ENCODE measurements at regions not wholly inside any gene's neighbourhood (a gene's known extent, or its start where the extent isn't known, plus 50 kb on each side); places are given as distances from the start of the nearest gene placed in this dataset.

- H3K4me2 ChIP-seq = no peak overlapping the region
- no peak overlapping the region for H2AFZ ChIP-seq (ENCODE audit: low read depth)
- no peak overlapping the region for H3K4me3 ChIP-seq (ENCODE audit: low read depth in 2 of 2, low read length in 1 of 2)
- H3K27ac ChIP-seq (ENCODE audit: low read depth in 2 of 2, low read length in 1 of 2) = no peak overlapping the region
- no peak overlapping the region for H3K9ac ChIP-seq
- no peaks in the 10 kb centered on the region for H4K20me1 ChIP-seq (ENCODE audit: insufficient read depth)
- no peaks in the 10 kb centered on the region for H3K4me1 ChIP-seq (ENCODE audit: control insufficient read depth in 1 of 2, insufficient read depth in 2 of 2, low read depth in 1 of 2, low read length in 1 of 2)
- H3K79me2 ChIP-seq (ENCODE audit: insufficient read depth) = no peaks in the 10 kb centered on the region
- ChIA-PET POLR2A (no interaction called here), CTCF (no interaction called here)
- H3K9me2 ChIP-seq = no peaks in the 10 kb centered on the region
- no peak for DNase-seq
- H3K36me3 ChIP-seq (replicated peaks in 1 of 2; ENCODE audit: control insufficient read depth in 1 of 2, insufficient read depth in 2 of 2, low read length in 1 of 2) = no peaks in the 10 kb centered on the region
- WGBS (ENCODE audit: low lambda C conversion rate) = 30% methylated on average over 10 of the region's 10 CpGs
- H3F3A ChIP-seq (replicated peaks; ENCODE audit: insufficient read depth) = no peaks in the 10 kb centered on the region
- H3K27me3 ChIP-seq (ENCODE audit: insufficient read depth) = no peaks in the 10 kb centered on the region
- no peak for TF ChIP-seq FOXJ3 (CRISPR knock-in tag; IDR thresholded peaks at IDR 0.05)
- TF ChIP-seq NRF1 (IDR thresholded peaks at IDR 0.05; ENCODE audit: low read depth, low read length) = no peak
- no peak for TF ChIP-seq SMC3 (IDR thresholded peaks at IDR 0.05; ENCODE audit: low read depth, low read length)
- TF ChIP-seq GABPA (IDR thresholded peaks at IDR 0.05; ENCODE audit: low read depth) = no peak
- no peak for TF ChIP-seq SIN3A (IDR thresholded peaks at IDR 0.05; ENCODE audit: borderline replicate concordance, low read depth, low read length)
- no peak for TF ChIP-seq RAD21 (IDR thresholded peaks at IDR 0.05; ENCODE audit: low read length)
- no peak for TF ChIP-seq ZBTB33 (IDR thresholded peaks at IDR 0.05; ENCODE audit: borderline replicate concordance, low read depth)
- H3K9me3 ChIP-seq = no peaks in the 10 kb centered on the region
Measured at GRCh38 chr10:129393812-129394211, 73.2 kb upstream of the MGMT start.

DNA sequence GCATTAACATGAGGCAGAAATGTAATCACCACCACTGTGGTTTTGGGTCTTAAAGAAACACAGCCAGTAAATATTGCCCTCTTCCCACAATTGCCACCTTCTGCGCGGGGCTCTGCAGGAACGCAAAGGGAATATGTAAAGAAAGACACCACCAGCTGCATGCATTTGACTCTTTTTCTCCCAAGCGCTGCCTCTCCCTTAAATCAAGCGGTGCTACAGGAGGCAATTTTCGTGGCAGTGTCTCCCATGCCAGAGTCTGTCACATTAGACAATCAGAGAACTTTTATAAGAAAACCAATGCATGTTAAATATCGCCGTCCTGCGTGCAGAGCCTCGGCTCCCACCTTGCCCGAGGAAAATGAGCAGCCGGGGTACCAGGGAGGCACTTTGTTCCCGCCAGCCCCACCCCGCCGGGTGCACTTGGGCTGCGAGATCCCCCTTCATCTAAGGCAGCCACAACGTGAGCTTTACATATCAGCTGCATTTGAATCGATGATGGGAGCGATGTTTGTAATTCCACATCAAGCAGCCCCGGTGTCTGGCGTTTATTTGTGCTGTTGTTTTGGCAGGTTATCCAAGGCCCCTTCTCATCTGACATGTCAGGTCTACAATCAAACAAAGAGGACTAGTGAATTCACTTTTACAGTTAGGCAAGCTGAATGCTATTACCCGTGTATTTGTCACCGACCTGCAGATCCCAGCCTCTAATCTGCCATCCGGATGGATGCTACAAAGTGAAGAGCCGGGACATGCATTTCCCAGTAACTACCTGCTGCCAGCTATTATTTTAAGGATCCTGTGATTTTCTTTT, 72.3 kb upstream of the MGMT start:
- H4K20me1 ChIP-seq (ENCODE audit: insufficient read depth) = no peaks in the 10 kb centered on the region
- no peaks in the 10 kb centered on the region for H3K4me1 ChIP-seq (ENCODE audit: control insufficient read depth in 1 of 2, insufficient read depth in 2 of 2, low read depth in 1 of 2, low read length in 1 of 2)
- H2AFZ ChIP-seq (ENCODE audit: low read depth) = no peak overlapping the region
- WGBS (ENCODE audit: low lambda C conversion rate) = 56% methylated on average over 22 of the region's 25 CpGs
- H3K36me3 ChIP-seq (replicated peaks in 1 of 2; ENCODE audit: control insufficient read depth in 1 of 2, insufficient read depth in 2 of 2, low read length in 1 of 2) = no peaks in the 10 kb centered on the region
- ChIA-PET POLR2A (no interaction called here), CTCF (no interaction called here)
- no peaks in the 10 kb centered on the region for H3F3A ChIP-seq (replicated peaks; ENCODE audit: insufficient read depth)
- H3K4me2 ChIP-seq = no peak overlapping the region
- H3K9me3 ChIP-seq = no peaks in the 10 kb centered on the region
- no peak overlapping the region for H3K4me3 ChIP-seq (ENCODE audit: low read depth in 2 of 2, low read length in 1 of 2)
- no peaks in the 10 kb centered on the region for H3K79me2 ChIP-seq (ENCODE audit: insufficient read depth)
- H3K9me2 ChIP-seq = no peaks in the 10 kb centered on the region
- no peak for DNase-seq
- H3K27me3 ChIP-seq (ENCODE audit: insufficient read depth) = no peaks in the 10 kb centered on the region
- H3K27ac ChIP-seq (ENCODE audit: low read depth in 2 of 2, low read length in 1 of 2) = no peak overlapping the region
- no peak overlapping the region for H3K9ac ChIP-seq
- no peak for TF ChIP-seq GATA2 (CRISPR knock-in tag; IDR thresholded peaks at IDR 0.05)
- no peak for TF ChIP-seq NRF1 (IDR thresholded peaks at IDR 0.05; ENCODE audit: low read depth, low read length)
- no peak for TF ChIP-seq RCOR1 (IDR thresholded peaks at IDR 0.05; ENCODE audit: low read length)
- no peak for TF ChIP-seq MEF2A (IDR thresholded peaks at IDR 0.05; ENCODE audit: borderline replicate concordance, low read depth)
- TF ChIP-seq FOSL2 (IDR thresholded peaks at IDR 0.05; ENCODE audit: borderline replicate concordance, low read depth) = no peak
- no peak for TF ChIP-seq CHD2 (IDR thresholded peaks at IDR 0.05; ENCODE audit: low read length, partially characterized antibody)
- no peak for TF ChIP-seq TEAD4 (IDR thresholded peaks at IDR 0.05; ENCODE audit: borderline replicate concordance, insufficient read depth)
- no peak for TF ChIP-seq PBX3 (IDR thresholded peaks at IDR 0.05)
- no peak for TF ChIP-seq RFX5 (IDR thresholded peaks at IDR 0.05; ENCODE audit: low read length)
- TF ChIP-seq, protein P1, sequence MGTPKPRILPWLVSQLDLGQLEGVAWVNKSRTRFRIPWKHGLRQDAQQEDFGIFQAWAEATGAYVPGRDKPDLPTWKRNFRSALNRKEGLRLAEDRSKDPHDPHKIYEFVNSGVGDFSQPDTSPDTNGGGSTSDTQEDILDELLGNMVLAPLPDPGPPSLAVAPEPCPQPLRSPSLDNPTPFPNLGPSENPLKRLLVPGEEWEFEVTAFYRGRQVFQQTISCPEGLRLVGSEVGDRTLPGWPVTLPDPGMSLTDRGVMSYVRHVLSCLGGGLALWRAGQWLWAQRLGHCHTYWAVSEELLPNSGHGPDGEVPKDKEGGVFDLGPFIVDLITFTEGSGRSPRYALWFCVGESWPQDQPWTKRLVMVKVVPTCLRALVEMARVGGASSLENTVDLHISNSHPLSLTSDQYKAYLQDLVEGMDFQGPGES (IDR thresholded peaks at IDR 0.05; ENCODE audit: low read depth, low read length) = no peak
- TF ChIP-seq, protein P2, sequence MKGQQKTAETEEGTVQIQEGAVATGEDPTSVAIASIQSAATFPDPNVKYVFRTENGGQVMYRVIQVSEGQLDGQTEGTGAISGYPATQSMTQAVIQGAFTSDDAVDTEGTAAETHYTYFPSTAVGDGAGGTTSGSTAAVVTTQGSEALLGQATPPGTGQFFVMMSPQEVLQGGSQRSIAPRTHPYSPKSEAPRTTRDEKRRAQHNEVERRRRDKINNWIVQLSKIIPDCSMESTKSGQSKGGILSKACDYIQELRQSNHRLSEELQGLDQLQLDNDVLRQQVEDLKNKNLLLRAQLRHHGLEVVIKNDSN (IDR thresholded peaks at IDR 0.05; ENCODE audit: borderline replicate concordance, low read depth) = no peak
- no peak for TF ChIP-seq EP300 (IDR thresholded peaks at IDR 0.05; ENCODE audit: borderline replicate concordance in 1 of 2, low read depth in 1 of 2, low read length in 1 of 2)
- TF ChIP-seq FOXJ3 (CRISPR knock-in tag; IDR thresholded peaks at IDR 0.05) = no peak
- no peak for TF ChIP-seq SIN3A (IDR thresholded peaks at IDR 0.05; ENCODE audit: borderline replicate concordance, low read depth, low read length)
- TF ChIP-seq TAF1 (IDR thresholded peaks at IDR 0.05; ENCODE audit: borderline replicate concordance, low read depth, low read length) = no peak
- TF ChIP-seq ELF1 (IDR thresholded peaks at IDR 0.05) = no peak
- TF ChIP-seq, protein P3, sequence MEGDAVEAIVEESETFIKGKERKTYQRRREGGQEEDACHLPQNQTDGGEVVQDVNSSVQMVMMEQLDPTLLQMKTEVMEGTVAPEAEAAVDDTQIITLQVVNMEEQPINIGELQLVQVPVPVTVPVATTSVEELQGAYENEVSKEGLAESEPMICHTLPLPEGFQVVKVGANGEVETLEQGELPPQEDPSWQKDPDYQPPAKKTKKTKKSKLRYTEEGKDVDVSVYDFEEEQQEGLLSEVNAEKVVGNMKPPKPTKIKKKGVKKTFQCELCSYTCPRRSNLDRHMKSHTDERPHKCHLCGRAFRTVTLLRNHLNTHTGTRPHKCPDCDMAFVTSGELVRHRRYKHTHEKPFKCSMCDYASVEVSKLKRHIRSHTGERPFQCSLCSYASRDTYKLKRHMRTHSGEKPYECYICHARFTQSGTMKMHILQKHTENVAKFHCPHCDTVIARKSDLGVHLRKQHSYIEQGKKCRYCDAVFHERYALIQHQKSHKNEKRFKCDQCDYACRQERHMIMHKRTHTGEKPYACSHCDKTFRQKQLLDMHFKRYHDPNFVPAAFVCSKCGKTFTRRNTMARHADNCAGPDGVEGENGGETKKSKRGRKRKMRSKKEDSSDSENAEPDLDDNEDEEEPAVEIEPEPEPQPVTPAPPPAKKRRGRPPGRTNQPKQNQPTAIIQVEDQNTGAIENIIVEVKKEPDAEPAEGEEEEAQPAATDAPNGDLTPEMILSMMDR (IDR thresholded peaks at IDR 0.05) = no peak
